ENCODE measurements at regions not wholly inside any gene's neighbourhood (a gene's known extent, or its start where the extent isn't known, plus 50 kb on each side); places are given as distances from the start of the nearest gene placed in this dataset.
"Not testable (repeated sequence)": the region's sequence is repeated elsewhere in the genome, so short reads cannot be mapped to it uniquely, and the experiment has no call there.

- DNase-seq, result no peak
Measured at GRCh38 chr2:82256983-82257632, 1952.6 kb upstream of the LRRTM1 start.

GRCh38 chr2:82256288-82256687 is 1951.7 kb upstream of the LRRTM1 start:
- DNase-seq, result no peak

- DNase-seq, result no peak
Measured at GRCh38 chr2:82254728-82255127, 1950.2 kb upstream of the LRRTM1 start.

- DNase-seq, result no peak
Measured at GRCh38 chr2:82246220-82246775, 1941.7 kb upstream of the LRRTM1 start.

DNA sequence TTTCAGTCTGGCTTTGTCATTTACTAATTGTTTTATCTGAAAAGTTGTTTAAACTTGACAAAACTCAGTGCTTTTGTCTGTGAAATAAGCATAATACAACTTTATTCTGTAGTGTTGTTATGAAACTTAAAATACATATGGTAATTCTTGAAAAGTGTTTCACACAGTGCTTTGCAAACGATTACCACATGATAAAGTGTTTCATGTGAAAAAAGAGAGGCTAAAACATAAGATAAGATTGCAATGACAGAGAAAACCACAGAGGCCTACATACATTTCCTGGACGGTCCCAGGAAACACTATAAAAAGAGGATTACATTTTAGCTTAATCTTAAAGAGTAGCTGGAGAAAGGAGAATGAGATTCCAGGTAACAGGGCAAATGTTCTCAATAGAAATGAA is 1934.6 kb upstream of the LRRTM1 start:
- DNase-seq, result no peak

DNA sequence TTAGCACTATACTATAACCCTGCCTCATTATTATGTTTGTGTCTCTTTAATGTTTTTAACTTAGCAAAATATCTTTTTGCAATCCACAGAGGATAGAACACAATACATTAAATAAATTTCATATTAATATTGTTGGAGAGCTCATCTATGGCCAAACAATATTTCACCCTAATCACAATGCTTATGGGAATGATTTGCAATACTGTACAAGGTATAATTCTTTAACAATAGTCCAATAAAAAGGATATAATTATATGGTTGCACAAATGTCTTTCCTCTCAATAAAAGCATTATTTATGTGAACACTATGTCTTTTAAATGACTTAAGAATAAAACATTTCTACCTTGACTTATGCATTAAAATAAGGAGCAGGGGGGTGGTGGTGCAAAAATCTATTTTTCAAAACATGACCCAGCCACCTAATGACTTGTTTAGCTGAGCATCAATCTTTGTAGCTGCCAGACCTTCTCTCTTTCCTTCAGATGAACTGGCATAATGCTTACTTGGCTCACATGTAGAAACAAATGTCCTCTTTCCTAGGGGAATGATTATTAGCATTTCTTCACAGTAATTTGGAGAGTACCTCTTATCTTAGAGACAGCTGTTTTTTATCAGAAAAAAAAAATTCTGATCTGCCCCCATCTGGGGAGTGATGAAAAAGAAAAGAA is 1933.6 kb upstream of the LRRTM1 start:
- no peak for DNase-seq

DNA sequence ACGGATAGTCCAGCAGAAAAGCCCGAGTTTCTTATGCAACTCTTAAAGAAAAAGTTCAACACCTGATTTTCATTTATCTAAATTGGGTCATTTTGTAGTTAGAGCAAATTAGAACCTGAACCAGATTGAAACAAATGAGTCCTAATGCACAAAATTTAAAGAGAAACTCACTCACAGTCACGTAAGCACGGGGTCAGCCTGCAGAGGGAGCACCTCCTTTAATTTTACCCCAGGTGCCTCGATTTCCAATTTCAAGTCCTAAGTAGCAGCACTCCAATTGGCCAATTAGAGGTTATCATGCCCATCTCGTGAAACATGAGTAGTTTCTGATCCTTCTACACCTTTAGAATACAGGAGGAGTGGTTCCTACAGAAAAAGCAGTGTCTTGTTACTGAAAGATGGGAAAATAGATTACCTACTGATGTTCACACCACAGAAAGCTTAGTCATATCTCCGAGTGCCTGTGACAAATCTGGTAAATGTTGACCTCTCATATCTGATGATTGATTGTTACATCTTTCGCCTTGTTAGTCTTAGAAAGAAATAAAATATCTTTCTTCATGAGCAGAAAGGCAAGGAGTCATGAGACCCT is 1929.8 kb upstream of the LRRTM1 start:
- DNase-seq, result no peak

- no peak for DNase-seq
Measured at GRCh38 chr2:82233806-82234205, 1929.3 kb upstream of the LRRTM1 start.

GRCh38 chr2:82230406-82230805 is 1925.9 kb upstream of the LRRTM1 start:
- no peak for DNase-seq

GRCh38 chr2:82226441-82226840 is 1921.9 kb upstream of the LRRTM1 start:
- no peak for DNase-seq

GRCh38 chr2:82224301-82224940 is 1919.9 kb upstream of the LRRTM1 start:
- no peak for DNase-seq

DNA sequence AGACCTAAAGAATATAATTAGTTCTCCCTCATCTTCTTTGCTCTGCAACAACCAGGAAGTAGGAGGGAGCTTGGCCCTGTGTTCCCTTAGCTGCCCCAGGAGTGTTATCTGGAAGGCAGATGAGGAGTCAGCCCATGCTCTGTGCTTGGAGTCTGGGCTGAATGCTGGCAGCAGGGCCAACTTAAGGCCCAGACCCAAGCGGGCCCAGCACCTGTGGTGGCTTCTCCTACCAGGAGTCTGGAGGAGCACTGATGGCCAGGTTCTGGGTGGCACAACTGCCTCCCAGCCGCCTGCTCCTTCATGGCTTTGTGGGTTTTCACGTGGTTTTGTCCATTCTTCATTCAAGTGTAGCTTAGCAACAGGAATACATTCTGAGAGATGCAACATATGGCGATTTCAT is 1910.7 kb upstream of the LRRTM1 start:
- no peak for DNase-seq

DNA sequence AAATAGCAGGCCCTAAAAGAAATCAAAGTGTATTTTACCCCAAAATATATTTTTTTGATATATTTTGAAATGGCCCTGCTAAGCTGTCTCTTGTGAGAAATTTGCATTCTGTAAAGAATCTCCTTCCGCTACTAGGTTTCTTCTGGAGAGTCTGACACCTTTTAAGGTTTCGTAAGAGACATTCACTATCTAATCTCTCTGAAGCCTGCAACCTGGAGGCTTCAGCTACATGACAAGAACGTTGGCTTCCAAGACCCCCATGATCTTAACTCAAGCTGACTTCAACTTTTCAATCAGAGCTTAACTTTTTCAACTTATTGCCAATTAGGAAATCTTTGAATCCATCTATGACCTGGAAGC is 1894.9 kb upstream of the LRRTM1 start:
- DNase-seq, result no peak

DNA sequence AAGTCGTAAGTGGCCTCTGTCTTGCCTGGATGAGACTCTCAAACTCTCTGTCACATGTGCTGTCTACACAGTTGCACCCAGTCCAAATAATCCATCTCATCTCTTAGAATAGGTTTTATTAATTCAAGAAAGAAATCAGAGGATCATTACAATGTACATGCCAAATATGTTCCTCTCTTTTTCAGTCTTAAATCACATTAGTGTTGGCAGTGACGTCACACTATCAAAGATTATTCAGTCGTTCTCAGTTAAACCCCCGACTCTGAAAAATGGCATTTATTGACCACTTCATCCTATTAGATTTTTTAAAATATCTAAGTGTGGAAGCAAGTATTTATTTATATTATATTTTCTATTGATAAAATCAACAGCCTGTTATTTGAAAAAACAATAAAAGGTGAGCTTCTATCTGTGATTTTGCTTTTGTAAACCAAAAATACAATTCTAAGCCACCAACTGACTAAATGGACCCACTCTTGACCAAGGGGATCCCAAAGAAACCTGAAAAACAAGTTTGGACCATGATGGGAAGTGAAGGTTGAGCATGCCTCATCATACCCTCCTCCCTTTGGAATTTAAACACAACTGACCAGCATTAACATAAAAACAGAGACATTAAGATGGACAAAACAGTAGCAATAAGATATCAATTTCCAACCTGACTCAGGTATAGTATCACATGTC is 1894.4 kb upstream of the LRRTM1 start:
- no peak for DNase-seq

- DNase-seq, result no peak
Measured at GRCh38 chr2:82182270-82182669, 1877.7 kb upstream of the LRRTM1 start.

GRCh38 chr2:82175210-82175609 is 1870.7 kb upstream of the LRRTM1 start:
- not testable (repeated sequence) for DNase-seq

DNA sequence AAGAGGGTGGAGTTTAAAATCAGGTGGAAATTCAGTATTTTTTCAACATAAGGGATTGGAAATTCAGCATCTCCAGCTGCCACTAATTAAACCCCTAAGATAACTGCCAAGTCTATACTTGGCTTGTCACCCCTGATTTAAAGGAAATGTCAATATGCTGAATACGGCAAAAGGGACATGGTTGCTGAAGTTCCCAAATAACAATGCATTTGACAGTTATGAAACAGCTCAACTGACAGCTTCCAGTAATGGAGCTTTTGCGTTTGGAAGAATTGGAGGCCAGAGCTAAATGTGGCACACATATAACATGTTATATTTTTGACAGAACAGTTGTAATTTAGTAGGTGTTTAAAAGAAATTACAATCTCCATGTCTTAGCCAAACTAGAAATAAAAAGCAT is 1867.9 kb upstream of the LRRTM1 start:
- no peak for DNase-seq

DNA sequence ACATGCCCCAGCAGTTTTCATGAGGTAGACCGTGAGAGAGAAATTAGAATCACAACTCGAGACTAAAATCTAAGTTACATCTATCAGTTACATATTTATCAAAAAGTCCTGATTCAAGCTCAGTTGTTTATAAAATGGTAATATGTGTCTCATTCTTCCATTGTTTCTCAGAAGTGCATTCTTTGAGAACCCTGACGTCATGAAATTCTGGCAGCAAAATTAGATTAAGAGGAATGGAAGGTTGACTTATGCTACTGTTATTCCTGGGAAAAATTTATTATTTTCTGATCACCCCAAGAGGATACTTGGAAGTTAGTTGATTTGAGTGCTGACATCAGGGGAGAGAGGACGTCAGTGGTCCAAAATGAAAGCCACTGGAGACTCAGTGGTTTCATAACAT is 1864.8 kb upstream of the LRRTM1 start:
- no peak for DNase-seq

DNA sequence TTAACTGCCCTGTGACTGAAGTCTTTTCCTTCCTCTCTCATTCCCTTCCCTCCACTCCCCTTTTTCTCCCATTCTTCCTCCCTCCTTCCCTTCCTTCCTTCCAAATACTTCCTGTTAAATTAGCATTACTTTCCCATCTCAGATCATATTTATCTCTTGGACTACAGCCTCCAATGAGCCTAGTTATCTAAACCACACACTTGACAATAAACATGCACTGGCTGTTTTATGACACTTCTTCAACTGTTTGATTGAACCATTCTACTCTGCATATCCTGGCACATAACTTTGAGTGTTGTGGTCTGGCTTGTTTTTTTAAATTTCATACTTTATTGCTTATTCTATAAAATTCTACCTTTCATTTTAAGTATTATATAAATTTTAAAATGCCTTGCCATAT is 1860.8 kb upstream of the LRRTM1 start:
- DNase-seq, result no peak

- no peak for DNase-seq
Measured at GRCh38 chr2:82158150-82158549, 1853.6 kb upstream of the LRRTM1 start.

- no peak for DNase-seq
Measured at GRCh38 chr2:82155469-82155868, 1850.9 kb upstream of the LRRTM1 start.

GRCh38 chr2:82143343-82143742 is 1838.8 kb upstream of the LRRTM1 start:
- DNase-seq, result no peak

GRCh38 chr2:82139979-82140611 is 1835.5 kb upstream of the LRRTM1 start:
- DNase-seq, result no peak

Data from NCI-H2081 treated with DMSO at 0.1 percent for 48 hours (cell line).